Hepatocyte (in vitro differentiated cells): ENCODE measurements at regions not wholly inside any gene's neighbourhood (a gene's known extent, or its start where the extent isn't known, plus 50 kb on each side); places are given as distances from the start of the nearest gene placed in this dataset.

Experiments
- EZH2 ChIP-seq: fragments of 200-600 bp; sonication (generic); IDR thresholded peaks from 2 replicates; pipeline ENCODE4 v1.6.1; 2016; ENCODE audit warnings: antibody characterized with exemption, mild to moderate bottlenecking, borderline replicate concordance
- TF ChIP-seq, protein P1 (sequence below): fragments of 200-600 bp; sonication (generic); IDR thresholded peaks from 2 replicates; pipeline ENCODE4 v1.5.1; 2016; ENCODE audit warnings: antibody characterized with exemption, mild to moderate bottlenecking; ENCODE audit not compliant: poor library complexity

DNA sequence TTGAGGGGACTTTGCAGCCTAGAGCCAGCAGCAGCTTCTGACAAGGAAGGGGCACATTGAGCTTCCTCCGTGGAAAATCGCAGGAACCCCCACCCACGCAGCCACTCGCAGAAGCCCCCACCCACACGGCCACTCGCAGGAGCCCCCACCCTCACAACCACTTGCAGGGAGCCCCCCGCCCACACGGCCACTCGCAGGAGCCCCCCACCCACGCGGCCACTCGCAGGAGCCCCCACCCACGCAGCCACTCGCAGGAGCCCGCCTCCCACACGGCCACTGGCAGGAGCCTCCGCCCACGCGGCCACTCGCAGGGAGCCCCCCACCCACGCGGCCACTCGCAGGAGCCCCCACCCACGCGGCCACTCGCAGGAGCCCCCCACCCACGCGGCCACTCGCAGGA lies 228.4 kb upstream of the CDH4 start:
- TF ChIP-seq, protein P1, sequence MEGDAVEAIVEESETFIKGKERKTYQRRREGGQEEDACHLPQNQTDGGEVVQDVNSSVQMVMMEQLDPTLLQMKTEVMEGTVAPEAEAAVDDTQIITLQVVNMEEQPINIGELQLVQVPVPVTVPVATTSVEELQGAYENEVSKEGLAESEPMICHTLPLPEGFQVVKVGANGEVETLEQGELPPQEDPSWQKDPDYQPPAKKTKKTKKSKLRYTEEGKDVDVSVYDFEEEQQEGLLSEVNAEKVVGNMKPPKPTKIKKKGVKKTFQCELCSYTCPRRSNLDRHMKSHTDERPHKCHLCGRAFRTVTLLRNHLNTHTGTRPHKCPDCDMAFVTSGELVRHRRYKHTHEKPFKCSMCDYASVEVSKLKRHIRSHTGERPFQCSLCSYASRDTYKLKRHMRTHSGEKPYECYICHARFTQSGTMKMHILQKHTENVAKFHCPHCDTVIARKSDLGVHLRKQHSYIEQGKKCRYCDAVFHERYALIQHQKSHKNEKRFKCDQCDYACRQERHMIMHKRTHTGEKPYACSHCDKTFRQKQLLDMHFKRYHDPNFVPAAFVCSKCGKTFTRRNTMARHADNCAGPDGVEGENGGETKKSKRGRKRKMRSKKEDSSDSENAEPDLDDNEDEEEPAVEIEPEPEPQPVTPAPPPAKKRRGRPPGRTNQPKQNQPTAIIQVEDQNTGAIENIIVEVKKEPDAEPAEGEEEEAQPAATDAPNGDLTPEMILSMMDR: no peak
- TF ChIP-seq EZH2: no peak
